GM12878 (cell line): ENCODE measurements at regions not wholly inside any gene's neighbourhood (a gene's known extent, or its start where the extent isn't known, plus 50 kb on each side); places are given as distances from the start of the nearest gene placed in this dataset.

ENCODE experiments used
- ATAC-seq: fragments of 200-7000 bp; cut with Tn5 transposase; 3 replicates; pipeline ENCODE4 v1.9.1; 2020; ENCODE audit warnings: mild to moderate bottlenecking, moderate library complexity
- BruUV-seq: library from RNA; stranded (reverse); fragments of 400-500 nt; replicated peaks from 2 replicates; lab custom pipeline; 2021; lab: Mats Ljungman, UMichigan
- CTCF ChIA-PET: fragments of 300-600 bp; sonication (Branson Sonifier 250); formaldehyde crosslinking; extraction: SDS; loops from one replicate; lab custom pipeline; 2021; ENCODE audit warnings: inconsistent platforms; lab: Yijun Ruan, JAX
- POLR2A ChIA-PET: fragments of 350-600 bp; formaldehyde crosslinking; extraction: SDS; loops from one replicate; lab custom pipeline; 2021; ENCODE audit warnings: inconsistent platforms; lab: Charles Lee
- RAD21 ChIA-PET: fragments of 300-600 bp; sonication (Branson Sonifier 250); formaldehyde crosslinking; loops from one replicate; lab custom pipeline; 2023; ENCODE audit warnings: antibody characterized with exemption; ENCODE audit not compliant: unreplicated experiment; lab: Charles Lee
- SMC1A ChIA-PET: fragments of 300-600 bp; sonication (Branson Sonifier 250); formaldehyde crosslinking; loops from one replicate; lab custom pipeline; 2023; ENCODE audit not compliant: unreplicated experiment, uncharacterized antibody; lab: Charles Lee
- DNase-seq: peaks from one replicate; pipeline ENCODE4 v3.0.0-alpha.2; 2011; ENCODE audit warnings: low read depth, low spot score
- FAIRE-seq: peaks from 3 replicates; lab custom pipeline; 2011; peaks lifted over from hg19 to GRCh38; lab: Jason Lieb, UNC
- H2AFZ ChIP-seq: 2 replicates; pipeline ENCODE4 v1.6.0; 2011; ENCODE audit warnings: low read depth, low read length, control low read depth; ENCODE audit not compliant: control insufficient read depth
- H3K27ac ChIP-seq: 2 replicates; pipeline ENCODE4 v1.5.1; 2011; ENCODE audit warnings: control low read depth; ENCODE audit not compliant: control insufficient read depth, insufficient read depth
- H3K27me3 ChIP-seq, 2 experiments: replicated peaks in 1 of 2; 2 replicates each; pipeline versions ENCODE4 v1.6.0 to v1.6.1; 2011; ENCODE audit warnings: low read length in 1 of 2; ENCODE audit not compliant: control insufficient read depth in 2 of 2, insufficient read depth in 2 of 2
- H3K36me3 ChIP-seq, 2 experiments: 2 replicates each; pipeline ENCODE4 v1.5.1; 2011; ENCODE audit warnings: low read length in 1 of 2; ENCODE audit not compliant: control insufficient read depth in 2 of 2, insufficient read depth in 2 of 2
- H3K4me1 ChIP-seq: 2 replicates; pipeline ENCODE4 v1.6.1; 2011; ENCODE audit warnings: mild to moderate bottlenecking, low read length, moderate library complexity, mixed read lengths; ENCODE audit not compliant: control insufficient read depth, insufficient read depth
- H3K4me2 ChIP-seq: 2 replicates; pipeline ENCODE4 v1.6.0; 2011; ENCODE audit warnings: control low read depth; ENCODE audit not compliant: control insufficient read depth, insufficient read depth
- H3K4me3 ChIP-seq: fragments of 200-600 bp; sonication (generic); 2 replicates; pipeline ENCODE4 v1.5.1; 2016
- H3K79me2 ChIP-seq: 2 replicates; pipeline ENCODE4 v1.6.0; 2011; ENCODE audit warnings: low read length; ENCODE audit not compliant: control insufficient read depth, insufficient read depth
- H3K9ac ChIP-seq: 2 replicates; pipeline ENCODE4 v1.8.0; 2011; ENCODE audit warnings: low read length, control low read depth, mixed read lengths; ENCODE audit not compliant: control insufficient read depth, insufficient read depth
- H3K9me3 ChIP-seq: replicated peaks from 3 replicates; pipeline ENCODE4 v1.5.1; 2011; ENCODE audit warnings: mild to moderate bottlenecking, low read length; ENCODE audit not compliant: control insufficient read depth, insufficient read depth
- H4K20me1 ChIP-seq: 2 replicates; pipeline ENCODE4 v1.6.0; 2011; ENCODE audit not compliant: control insufficient read depth, insufficient read depth
- BHLHE40 ChIP-seq, 2 experiments: fragments of 450-650 bp in 1 of 2; IDR thresholded peaks; 2 replicates each; pipeline ENCODE4 v1.6.1; 2011 to 2017; ENCODE audit warnings: low read depth in 2 of 2, borderline replicate concordance in 1 of 2, improper control_type of control experiment in 1 of 2, low read length in 1 of 2, mild to moderate bottlenecking in 1 of 2
- CBFB ChIP-seq: IDR thresholded peaks from 2 replicates; pipeline ENCODE4 v1.6.1; 2016; ENCODE audit warnings: antibody characterized with exemption, low read depth
- CBX5 ChIP-seq: sonication (generic); IDR thresholded peaks from 2 replicates; pipeline ENCODE4 v1.6.1; 2016; ENCODE audit warnings: low read depth, moderate library complexity, mild to moderate bottlenecking, inconsistent platforms
- CREM ChIP-seq: IDR thresholded peaks from 2 replicates; pipeline ENCODE4 v1.6.1; 2014; ENCODE audit warnings: antibody characterized with exemption, low read depth
- DPF2 ChIP-seq: fragments of 450-650 bp; IDR thresholded peaks from 2 replicates; pipeline ENCODE4 v1.6.1; 2017; ENCODE audit warnings: mild to moderate bottlenecking
- EGR1 ChIP-seq, 2 experiments: IDR thresholded peaks; 1 replicate in 1 of 2; 2 replicates in 1 of 2; pipeline ENCODE4 v1.6.1; 2011 to 2012; ENCODE audit warnings: low read depth in 2 of 2, low read length in 2 of 2, borderline replicate concordance in 1 of 2, mild to moderate bottlenecking in 1 of 2, moderate library complexity in 1 of 2
- HDAC2 ChIP-seq: fragments of 200-600 bp; sonication (generic); IDR thresholded peaks from 2 replicates; pipeline ENCODE4 v1.6.1; 2017
- NFYB ChIP-seq: IDR thresholded peaks from 2 replicates; pipeline ENCODE4 v1.6.1; 2011; ENCODE audit warnings: low read depth, mild to moderate bottlenecking, low read length, improper control_type of control experiment, moderate library complexity; ENCODE audit not compliant: insufficient read depth
- RB1 ChIP-seq: fragments of 450-650 bp; formaldehyde crosslinking; IDR thresholded peaks from 2 replicates; pipeline ENCODE4 v1.6.1; 2017; ENCODE audit warnings: mild to moderate bottlenecking, borderline replicate concordance
- SIX5 ChIP-seq: IDR thresholded peaks from 2 replicates; pipeline ENCODE4 v1.6.1; 2011; ENCODE audit warnings: mild to moderate bottlenecking, low read depth, low read length, moderate library complexity; ENCODE audit not compliant: severe bottlenecking
- USF1 ChIP-seq: IDR thresholded peaks from 2 replicates; pipeline ENCODE4 v1.6.1; 2011; ENCODE audit warnings: borderline replicate concordance, low read depth, mild to moderate bottlenecking, moderate library complexity, mixed read lengths, low read length; ENCODE audit not compliant: insufficient read depth; ENCODE audit errors: extremely low read length
- ZNF24 ChIP-seq: fragments of 450-650 bp; IDR thresholded peaks from 2 replicates; pipeline ENCODE4 v1.6.1; 2017; ENCODE audit warnings: antibody characterized with exemption, mild to moderate bottlenecking
- ZNF687 ChIP-seq: fragments of 450-650 bp; IDR thresholded peaks from 2 replicates; pipeline ENCODE4 v1.6.1; 2017; ENCODE audit warnings: mild to moderate bottlenecking, moderate library complexity
- WGBS: methylation state at CpG from one replicate; pipeline ENCODE4 v1.1.6; 2016; ENCODE audit warnings: low lambda C conversion rate; ENCODE audit not compliant: insufficient replicate concordance, insufficient coverage; ENCODE audit errors: missing lambda C conversion rate; 5-methylcytosine and 5-hydroxymethylcytosine counted together
- in situ Hi-C: fragments of 300-500 bp; cut with MboI; formaldehyde crosslinking; loops from 9 replicates; pipeline ENCODE4 v1.14.3; 2018; ENCODE audit warnings: mixed read lengths
- intact Hi-C: fragments of 100-400 bp; cut with micrococcal nuclease; formaldehyde crosslinking; loops from one replicate; pipeline ENCODE4 v1.14.2; 2022; ENCODE audit not compliant: unreplicated experiment
- TF ChIP-seq, protein P1 (sequence below): fragments of 450-650 bp; IDR thresholded peaks from 2 replicates; pipeline ENCODE4 v1.6.1; 2017; ENCODE audit warnings: borderline replicate concordance
- TF ChIP-seq, protein P2 (sequence below): IDR thresholded peaks from 2 replicates; pipeline ENCODE4 v1.6.1; 2012; ENCODE audit warnings: low read depth, low read length, improper control_type of control experiment
- TF ChIP-seq, protein P3 (sequence below): IDR thresholded peaks from 2 replicates; pipeline ENCODE4 v1.6.1; 2012; ENCODE audit warnings: low read length, inconsistent platforms

GRCh38 chr7:69295977-69296376, 302.3 kb upstream of the AUTS2 start:
- ChIA-PET RAD21 (no interaction called here), POLR2A (no interaction called here), CTCF (no interaction called here), SMC1A (no interaction called here)
- H2AFZ ChIP-seq, result no peak overlapping the region
- no peaks in the 10 kb centered on the region for H3K79me2 ChIP-seq
- H3K27ac ChIP-seq, result no peak overlapping the region
- 0% methylated on average over 3 of the region's 3 CpGs for WGBS
- DNase-seq, result no peak
- intact Hi-C loops (no loop called here), in situ Hi-C loops (no loop called here)
- H3K4me3 ChIP-seq, result no peak overlapping the region
- H3K9me3 ChIP-seq, result no peaks in the 10 kb centered on the region
- no peaks in the 10 kb centered on the region for H4K20me1 ChIP-seq
- ATAC-seq, result no peak
- no peaks in the 10 kb centered on the region for H3K36me3 ChIP-seq
- FAIRE-seq, result no peak
- no TSS peak for BruUV-seq
- no peak overlapping the region for H3K9ac ChIP-seq
- H3K4me1 ChIP-seq, result no peaks in the 10 kb centered on the region
- TF ChIP-seq CBFB, result no peak
- no peak for TF ChIP-seq ZNF24
- no peak for TF ChIP-seq ZNF687
- no peak for TF ChIP-seq BHLHE40 (IDR thresholded peaks at IDR 0.05; ENCODE audit: borderline replicate concordance in 1 of 2, low read depth in 2 of 2, low read length in 1 of 2)
- TF ChIP-seq CBX5, result no peak
- TF ChIP-seq, protein P1, sequence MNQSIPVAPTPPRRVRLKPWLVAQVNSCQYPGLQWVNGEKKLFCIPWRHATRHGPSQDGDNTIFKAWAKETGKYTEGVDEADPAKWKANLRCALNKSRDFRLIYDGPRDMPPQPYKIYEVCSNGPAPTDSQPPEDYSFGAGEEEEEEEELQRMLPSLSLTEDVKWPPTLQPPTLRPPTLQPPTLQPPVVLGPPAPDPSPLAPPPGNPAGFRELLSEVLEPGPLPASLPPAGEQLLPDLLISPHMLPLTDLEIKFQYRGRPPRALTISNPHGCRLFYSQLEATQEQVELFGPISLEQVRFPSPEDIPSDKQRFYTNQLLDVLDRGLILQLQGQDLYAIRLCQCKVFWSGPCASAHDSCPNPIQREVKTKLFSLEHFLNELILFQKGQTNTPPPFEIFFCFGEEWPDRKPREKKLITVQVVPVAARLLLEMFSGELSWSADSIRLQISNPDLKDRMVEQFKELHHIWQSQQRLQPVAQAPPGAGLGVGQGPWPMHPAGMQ, result no peak
- TF ChIP-seq HDAC2, result no peak
- no peak for TF ChIP-seq RB1
- TF ChIP-seq, protein P2, sequence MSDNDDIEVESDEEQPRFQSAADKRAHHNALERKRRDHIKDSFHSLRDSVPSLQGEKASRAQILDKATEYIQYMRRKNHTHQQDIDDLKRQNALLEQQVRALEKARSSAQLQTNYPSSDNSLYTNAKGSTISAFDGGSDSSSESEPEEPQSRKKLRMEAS, result no peak
- no peak for TF ChIP-seq NFYB
- TF ChIP-seq USF1, result no peak
- no peak for TF ChIP-seq CREM
- TF ChIP-seq, protein P3, sequence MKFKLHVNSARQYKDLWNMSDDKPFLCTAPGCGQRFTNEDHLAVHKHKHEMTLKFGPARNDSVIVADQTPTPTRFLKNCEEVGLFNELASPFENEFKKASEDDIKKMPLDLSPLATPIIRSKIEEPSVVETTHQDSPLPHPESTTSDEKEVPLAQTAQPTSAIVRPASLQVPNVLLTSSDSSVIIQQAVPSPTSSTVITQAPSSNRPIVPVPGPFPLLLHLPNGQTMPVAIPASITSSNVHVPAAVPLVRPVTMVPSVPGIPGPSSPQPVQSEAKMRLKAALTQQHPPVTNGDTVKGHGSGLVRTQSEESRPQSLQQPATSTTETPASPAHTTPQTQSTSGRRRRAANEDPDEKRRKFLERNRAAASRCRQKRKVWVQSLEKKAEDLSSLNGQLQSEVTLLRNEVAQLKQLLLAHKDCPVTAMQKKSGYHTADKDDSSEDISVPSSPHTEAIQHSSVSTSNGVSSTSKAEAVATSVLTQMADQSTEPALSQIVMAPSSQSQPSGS, result no peak
- TF ChIP-seq DPF2, result no peak
- no peak for TF ChIP-seq EGR1 (IDR thresholded peaks at IDR 0.05; ENCODE audit: borderline replicate concordance in 1 of 2, low read depth in 2 of 2, low read length in 2 of 2)
- no peak for TF ChIP-seq SIX5
- H3K27me3 ChIP-seq, result no peaks in the 10 kb centered on the region
- no peak overlapping the region for H3K4me2 ChIP-seq
